GM21447 (cell line): ENCODE measurements at regions not wholly inside any gene's neighbourhood (a gene's known extent, or its start where the extent isn't known, plus 50 kb on each side); places are given as distances from the start of the nearest gene placed in this dataset.
A peak's percentile ranks its signal among the peaks of the same experiment; 100 is the strongest.

Experiments
- ATAC-seq: cut with Tn5 transposase; IDR thresholded peaks from one replicate; pipeline ENCODE4 v1.9.1; 2021; ENCODE audit not compliant: unreplicated experiment

GRCh38 chr10:94277450-94277849 lies 85.3 kb downstream of the NOC3L start:
- no peak for ATAC-seq

GRCh38 chr10:94279835-94280709 lies 82.7 kb downstream of the NOC3L start:
- ATAC-seq, result peak; percentile 81

GRCh38 chr10:94281654-94282053 lies 81.1 kb downstream of the NOC3L start:
- no peak for ATAC-seq

GRCh38 chr10:94282369-94282768 lies 80.4 kb downstream of the NOC3L start:
- no peak for ATAC-seq
